NOMO-1 treated with dmso at 0.1 percent for 144 hours (cell line): ENCODE measurements at regions not wholly inside any gene's neighbourhood (a gene's known extent, or its start where the extent isn't known, plus 50 kb on each side); places are given as distances from the start of the nearest gene placed in this dataset.

ENCODE experiments used
- DNase-seq: peaks from one replicate; lab custom pipeline; 2025; ENCODE audit not compliant: unreplicated experiment; lab: John Stamatoyannopoulos, UW

DNA sequence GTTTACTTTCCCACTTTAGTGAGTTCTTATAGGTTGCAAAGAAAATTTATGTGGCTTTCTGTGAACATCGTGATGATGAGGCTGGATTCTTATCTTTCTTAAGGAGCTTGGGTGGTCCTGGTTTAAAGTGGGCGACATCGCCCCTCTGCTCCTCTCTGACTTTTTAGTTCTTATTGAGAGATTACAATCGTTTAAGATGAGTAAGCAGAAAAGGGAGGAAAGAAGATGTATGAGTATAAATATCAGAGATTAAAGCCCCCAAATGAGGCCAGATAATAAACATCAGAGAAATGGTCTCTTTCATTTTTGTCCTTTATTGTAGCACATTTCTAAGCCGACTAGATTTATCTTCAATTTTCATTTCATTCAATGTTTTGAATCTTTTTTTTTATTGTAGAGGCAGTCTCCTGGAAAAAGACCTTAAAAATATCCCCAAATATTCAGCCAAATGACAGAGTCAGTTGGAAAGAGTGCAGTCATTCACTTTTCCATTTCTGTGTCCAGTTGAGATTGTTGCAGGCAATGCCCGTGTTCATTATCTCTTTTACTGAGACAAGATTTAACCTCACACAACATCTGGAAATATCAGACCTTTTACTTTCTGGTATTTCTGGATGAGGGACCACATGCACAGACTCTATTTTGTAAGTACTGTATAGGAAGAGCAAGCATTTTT, 62.0 kb upstream of the PDE7B start:
- no peak for DNase-seq

DNA sequence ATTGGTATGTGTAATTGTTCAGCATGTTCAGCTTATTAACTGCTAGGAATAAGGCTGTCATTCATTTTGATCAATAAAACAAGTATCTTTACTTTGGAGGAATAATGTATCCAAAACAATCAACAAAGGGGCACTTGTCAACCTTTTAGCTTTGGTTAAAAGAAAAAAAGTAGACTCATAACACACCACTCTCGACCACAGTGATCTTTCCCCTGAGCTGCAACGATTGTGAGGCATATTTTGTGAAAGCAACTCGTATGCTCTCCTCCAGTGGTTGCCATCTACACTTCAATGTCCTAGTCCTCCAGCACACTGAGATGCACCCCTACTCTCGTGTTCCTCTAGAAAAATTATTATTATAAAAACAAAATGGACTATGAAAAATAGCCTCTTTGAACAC, 60.1 kb upstream of the PDE7B start:
- no peak for DNase-seq

DNA sequence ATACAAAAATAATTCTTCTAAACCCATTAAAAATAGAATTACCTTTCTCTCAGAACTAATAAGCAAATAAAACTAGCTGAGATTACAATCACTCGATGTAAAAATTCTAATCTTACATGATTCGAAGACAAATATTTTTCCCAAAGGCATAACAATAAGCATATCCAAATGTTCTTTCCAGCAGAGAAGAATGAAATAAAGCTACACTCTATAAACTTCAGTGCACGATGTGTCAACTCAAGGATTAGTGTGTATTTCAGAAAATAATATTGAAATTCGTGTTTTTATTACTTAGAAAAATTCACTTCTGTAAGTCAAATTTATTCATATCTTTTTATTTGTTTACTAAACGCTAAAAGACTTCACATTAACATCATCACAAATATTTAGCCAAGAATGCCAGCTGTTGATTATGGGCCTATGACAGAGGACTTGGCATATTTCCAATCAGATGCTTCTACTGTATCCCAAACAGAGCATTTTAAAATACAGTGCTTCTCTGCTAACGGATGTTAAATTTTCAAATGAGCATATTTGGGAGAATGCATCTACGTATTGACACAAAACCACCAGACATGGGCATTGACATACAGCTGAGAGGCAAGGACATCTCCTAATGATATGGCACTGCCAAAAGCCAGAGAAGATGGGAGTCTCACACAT, 54.7 kb upstream of the PDE7B start:
- no peak for DNase-seq

DNA sequence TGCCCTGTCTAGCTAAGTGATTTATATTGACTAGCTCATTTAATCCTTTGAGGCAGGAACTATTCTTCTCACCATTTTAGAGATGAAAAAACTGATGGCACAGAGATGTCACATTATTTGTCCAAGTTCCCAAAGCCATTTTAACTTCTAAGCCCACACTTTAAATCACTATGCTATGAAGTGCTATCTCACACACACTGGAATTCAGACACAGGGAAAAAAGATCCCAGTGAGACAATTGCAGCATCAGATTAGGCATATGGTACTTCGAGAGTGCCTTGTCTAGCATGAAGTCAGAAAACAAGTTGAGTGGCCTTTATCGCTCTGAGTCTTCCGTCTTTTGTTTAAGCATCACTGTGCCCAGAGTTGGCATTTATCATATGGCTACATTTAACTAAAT, 54.1 kb upstream of the PDE7B start:
- DNase-seq, result no peak

DNA sequence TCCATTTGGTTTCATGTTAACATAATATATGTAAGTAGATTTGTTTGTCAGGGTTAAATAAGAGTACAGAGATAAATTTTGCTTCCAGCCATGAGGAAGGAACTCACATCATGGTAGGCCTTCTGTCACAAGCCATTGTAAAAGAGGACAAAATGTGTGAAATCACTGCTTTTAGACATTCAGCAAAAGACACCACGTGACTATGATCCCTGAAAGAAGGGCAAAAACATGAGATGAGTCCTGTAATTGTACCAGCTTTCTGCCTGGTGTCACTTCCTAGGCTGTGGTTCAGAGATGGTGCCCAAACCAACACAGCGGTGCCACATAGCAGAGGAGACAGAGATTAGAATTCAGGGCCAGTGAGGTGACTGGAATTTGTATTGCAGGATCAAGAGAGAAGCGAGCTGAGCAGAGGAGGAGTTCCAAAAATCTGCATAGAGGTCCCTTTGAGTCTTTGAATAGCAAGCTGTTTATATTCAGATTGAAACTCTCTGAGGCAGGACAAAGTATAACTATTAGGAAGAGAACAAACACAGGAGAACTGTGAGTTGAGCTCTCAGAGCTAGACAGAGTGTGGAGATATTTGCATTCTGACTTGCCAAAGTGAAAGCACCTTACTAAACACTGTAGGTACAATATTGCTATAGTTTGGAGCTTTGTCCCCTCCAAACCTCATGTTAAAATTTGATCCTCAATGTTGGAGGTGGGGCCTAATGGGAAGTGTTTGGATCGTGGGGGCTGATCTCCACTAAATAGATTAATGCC, 52.6 kb upstream of the PDE7B start:
- DNase-seq, result no peak
